ENCODE measurements at regions not wholly inside any gene's neighbourhood (a gene's known extent, or its start where the extent isn't known, plus 50 kb on each side); places are given as distances from the start of the nearest gene placed in this dataset.

- TF ChIP-seq CTCF (IDR thresholded peaks at IDR 0.05) (no peak), POLR2AphosphoS5 (IDR thresholded peaks at IDR 0.05) (no peak)
Measured at GRCh38 chr4:176413171-176413570, 93.4 kb downstream of the SPCS3 start.
